ENCODE measurements at regions not wholly inside any gene's neighbourhood (a gene's known extent, or its start where the extent isn't known, plus 50 kb on each side); places are given as distances from the start of the nearest gene placed in this dataset.

GRCh38 chr13:74274916-74275315 lies 140.7 kb upstream of the KLF12 start:
- no peak for TF ChIP-seq CTCF (IDR thresholded peaks at IDR 0.05; ENCODE audit: low read length)
- TF ChIP-seq EZH2 (optimal IDR thresholded peaks at IDR 0.05; ENCODE audit: low read depth, low read length) = no peak
- no peak for TF ChIP-seq EZH2phosphoT487 (IDR thresholded peaks at IDR 0.05; ENCODE audit: low read length)
